NCI-H2081 (cell line): ENCODE measurements at regions not wholly inside any gene's neighbourhood (a gene's known extent, or its start where the extent isn't known, plus 50 kb on each side); places are given as distances from the start of the nearest gene placed in this dataset.
"Not testable (repeated sequence)": the region's sequence is repeated elsewhere in the genome, so short reads cannot be mapped to it uniquely, and the experiment has no call there.

Experiments used
- DNase-seq, 2 experiments: peaks; one replicate each; lab custom pipeline; 2025; lab: John Stamatoyannopoulos, UW

DNA sequence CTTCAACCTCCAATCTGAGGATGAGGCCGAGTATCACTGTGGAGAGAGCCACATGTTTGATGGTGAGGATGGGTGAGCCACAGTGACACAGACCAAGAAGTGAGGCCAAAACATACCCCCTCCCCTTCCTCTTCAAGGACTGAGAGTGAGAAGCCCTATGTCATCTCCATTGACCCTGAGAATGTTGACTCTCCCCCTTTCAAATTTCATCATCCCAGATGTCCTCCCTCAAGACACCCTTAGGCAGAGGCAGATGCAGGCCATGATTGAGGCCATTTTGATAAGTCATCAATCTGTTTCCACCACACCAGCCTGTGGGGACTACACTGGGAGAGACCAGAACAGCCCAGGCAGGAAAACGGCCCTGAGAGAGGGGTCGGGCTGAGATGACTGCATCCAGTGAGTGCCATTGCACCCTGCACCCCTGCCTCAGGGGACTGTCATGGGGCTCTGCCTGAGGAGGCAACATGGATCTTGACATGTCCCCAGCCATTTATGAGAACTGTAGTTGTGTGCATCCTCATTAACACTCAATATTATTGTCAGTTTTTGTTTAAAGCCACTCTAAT, 84.2 kb upstream of the IGLL5 start:
- DNase-seq, result no peak

DNA sequence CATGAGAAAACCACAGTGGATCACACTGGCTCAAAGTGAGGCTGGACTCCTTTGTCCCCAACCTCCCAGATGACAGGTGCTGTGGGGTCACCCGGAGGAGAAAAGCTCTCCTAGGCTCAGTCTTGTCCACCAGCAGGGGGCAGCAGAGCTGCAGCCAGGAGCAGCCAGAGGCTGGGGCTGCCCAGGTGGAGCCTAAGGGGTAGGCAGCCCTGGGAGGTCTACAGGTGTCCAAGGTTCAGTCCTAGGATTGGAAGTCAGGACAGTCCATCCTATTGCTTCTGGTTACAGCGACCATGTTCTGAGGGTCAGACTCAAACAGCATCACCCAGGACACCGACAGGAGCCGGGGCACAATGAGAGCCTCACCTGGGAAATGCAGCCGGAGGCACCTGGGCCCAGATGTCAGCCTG, 77.6 kb upstream of the IGLL5 start:
- DNase-seq, result peak; percentile 19 to 25

DNA sequence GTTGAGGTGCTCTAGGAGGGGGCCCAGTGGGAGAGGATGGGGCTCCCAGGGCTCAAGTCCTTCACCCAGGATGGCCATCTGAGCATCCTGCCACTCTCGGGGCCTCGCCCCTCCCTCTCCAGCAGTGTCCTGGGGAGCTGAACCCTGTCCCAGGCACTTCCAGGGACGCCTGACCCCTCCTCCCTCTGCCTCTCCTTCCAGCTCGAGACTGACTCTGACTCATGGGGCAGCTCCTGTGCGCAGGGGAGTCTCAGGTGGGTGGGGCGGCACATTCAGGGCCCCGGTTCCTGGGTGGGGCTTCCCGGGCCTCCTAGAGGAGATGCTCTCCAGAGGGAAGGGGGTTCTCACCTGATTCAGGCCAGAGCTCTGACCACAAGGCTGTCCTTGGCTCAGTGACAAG, 77.1 kb upstream of the IGLL5 start:
- DNase-seq, result no peak

DNA sequence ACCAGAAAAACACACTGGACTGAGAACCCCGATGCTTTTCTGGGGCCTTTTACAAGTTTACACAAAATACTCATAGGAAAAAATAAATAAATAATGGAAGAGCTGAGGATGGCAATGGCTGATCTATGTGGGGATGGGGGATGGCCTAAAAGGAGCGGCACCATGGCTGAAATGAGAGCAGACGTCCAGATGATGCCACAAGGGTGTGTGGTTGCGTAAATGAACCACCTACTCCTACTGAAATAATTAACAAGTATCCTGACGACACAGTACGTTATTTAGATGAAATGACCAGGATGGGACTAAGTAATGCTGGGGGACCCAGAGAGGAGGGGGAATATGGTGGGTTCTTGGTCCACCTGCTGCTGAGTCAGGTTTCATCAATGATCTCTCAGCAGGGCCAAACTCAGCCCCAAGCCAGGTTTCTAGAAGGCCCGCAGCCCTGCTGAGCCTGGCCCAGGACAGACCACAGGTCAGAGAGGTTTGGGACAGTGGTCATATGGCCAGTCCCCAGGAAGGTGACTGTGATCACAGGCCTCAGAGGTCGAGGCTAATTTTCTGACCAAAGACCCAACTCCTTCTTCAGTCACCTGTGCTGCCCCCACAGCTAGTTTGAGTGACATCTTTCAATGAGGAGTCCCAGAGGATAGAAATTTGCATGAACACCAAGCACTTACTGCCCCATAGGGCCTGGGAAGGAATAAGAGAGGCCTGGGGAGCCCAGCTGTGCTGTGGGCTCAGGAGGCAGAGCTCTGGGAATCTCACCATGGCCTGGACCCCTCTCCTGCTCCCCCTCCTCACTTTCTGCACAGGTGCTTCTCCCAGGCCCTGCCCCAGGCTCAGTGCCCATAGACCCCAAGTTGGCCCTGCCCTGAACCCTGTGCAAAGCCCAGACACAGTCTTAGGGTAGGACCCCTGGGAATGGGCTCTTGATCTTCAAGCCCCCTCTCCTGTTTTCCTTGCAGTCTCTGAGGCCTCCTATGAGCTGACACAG, 76.3 kb upstream of the IGLL5 start:
- no peak for DNase-seq

DNA sequence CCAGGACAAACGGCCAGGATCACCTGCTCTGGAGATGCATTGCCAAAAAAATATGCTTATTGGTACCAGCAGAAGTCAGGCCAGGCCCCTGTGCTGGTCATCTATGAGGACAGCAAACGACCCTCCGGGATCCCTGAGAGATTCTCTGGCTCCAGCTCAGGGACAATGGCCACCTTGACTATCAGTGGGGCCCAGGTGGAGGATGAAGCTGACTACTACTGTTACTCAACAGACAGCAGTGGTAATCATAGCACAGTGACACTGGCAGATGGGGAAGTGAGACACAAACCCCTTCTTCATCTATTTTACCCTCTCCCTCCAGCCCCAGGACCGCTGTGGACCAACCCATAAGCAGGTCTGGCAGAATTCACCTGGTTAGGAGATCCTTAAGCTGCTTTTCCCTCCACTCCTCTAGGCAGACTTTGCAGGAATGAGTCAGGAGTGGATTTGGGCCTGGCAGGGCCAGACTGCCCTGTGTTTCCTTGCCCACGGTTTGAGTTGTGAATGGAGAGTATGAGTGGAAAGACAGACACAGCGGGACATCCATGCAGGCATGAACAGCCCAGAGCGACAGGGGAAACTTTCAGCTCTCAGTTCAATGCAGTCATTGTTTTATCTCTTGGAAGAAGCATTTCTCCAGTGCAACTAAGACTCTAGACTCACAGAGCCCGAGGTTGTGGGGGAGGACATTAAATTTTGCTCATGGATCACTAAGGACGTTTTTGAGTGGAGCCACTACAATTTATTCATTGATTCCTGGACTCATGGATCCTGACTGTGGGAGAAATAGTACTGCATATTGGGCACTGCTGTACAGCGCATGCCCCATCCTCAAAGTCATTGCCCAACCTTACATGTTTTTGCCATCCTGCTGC, 75.3 kb upstream of the IGLL5 start:
- DNase-seq, result no peak

DNA sequence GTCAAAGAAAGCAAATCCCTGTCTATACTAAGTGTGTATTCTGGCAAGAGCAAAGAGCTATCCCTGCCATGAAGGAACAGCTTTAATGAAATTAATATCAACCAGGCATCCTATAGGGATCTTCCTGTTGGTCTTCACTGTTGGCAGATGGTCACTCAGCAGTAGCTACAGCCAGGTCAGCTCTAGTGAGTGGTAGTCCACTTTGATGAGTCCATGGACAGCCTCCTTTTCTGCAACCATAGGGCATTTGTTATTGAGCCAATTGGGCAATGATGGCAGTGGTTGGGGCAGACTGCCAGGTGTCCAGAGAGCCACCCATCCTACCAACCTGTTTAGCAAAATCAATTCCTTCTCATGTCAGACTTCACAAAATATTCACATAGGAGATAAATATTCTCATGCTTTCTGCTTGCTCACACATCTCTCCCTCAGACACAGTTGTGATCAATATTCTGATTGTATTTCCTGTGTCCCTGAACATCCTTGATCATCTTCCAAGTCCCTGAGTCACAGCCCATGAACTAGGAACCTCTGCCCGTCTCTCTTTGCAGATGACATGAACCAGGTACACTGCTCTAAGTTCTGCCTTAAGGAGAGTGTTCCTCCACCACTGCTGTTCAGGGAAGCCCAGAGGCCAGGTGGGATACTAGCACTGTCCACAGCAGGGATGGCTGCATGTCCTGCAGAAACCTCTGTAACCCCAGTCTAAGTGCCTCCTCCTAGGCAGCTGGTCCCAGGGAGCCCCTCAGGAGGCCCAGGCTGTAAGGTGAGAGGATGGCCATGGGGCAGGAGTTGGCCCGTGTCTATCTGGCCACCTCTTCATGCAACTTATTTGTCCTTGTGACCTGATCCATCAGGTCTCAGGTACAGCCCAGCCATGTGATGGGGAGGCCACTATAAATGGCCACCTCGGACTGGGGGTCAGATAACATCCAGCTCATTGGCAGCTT, 74.2 kb upstream of the IGLL5 start:
- DNase-seq, result no peak

DNA sequence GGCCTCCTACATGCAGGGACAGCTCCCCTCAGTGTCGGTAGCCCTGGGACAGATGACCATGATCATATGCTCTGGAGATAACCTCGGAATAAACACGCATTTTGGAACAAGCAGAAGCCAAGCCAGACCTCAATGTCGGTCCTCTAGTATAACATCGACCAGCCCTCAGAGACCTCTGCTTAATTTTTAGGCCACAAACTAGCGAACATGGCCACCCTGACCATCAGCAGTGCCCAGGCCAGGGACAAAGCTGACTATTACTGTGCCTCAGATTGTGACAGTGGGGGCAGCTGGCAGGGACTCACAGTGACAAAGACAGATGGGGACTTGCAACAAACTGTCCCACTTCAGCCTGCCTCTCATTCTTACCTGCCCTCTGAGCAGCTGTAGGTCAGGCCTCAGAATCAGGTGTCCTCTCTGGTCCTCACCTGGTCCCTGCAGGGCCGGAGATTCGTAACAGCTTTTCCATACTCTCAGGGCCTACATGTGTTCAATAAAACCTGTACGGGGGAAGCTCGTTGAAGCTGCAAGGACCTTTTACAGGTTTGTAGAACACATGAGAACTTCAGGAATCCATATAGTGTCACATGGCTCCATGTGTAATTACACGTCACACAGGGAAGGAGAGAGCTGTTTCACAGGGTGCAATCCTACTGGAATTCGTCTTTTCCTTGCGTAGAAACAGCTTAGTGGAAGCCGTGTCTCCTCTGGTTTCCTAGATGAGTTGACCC, 72.8 kb upstream of the IGLL5 start:
- no peak for DNase-seq

DNA sequence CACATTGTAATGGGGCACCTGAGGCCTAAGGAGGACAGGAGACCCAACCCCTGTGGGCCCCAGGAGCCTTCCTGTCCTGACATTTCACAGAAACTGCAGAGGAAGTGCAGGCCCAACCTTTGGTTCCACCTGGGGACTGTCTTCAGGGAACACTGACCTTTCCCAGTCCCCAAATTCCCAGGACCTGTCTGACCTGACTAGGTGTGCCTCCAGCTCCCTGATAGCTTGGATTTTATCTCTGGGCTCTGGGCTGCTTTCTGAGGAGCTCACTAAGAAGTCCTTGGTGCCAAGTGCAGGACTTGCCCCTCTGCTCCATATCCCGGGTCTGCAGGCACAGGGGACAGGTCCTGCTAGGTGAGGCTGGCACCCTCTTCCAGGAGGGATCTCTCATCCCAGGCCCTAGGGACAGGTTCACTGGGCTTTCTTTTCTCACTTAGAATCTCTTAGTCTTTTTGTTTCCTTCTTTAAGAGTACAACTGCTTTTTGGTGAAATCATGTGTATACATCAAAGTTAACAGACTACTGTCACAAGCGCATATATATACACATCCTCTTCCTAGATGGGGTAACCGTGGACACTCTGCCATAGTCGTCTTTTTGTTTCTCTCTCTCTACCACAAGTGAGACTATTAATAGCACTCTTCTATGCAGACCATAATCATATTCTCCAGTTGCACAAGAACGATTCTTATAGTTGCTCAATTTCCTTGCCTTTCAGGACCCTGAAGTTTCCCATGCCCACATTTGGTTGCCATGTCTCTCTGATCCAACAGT, 72.0 kb upstream of the IGLL5 start:
- no peak for DNase-seq

DNA sequence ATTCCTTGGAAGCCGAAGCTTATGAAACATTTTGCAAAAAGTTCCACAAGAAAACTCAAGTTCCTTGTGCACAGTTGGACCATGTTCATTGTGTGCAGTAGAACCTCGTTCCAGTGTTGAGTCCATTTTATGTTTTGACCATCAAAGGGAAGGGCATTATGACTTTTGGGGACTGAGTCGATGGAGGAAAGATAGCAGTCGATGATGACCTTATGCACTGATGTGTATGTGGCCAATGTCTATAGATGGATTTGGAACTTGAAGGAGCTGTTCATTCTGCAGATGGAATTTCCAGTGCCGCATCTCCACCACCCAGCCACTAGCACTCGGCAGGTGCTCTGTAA, 71.5 kb upstream of the IGLL5 start:
- DNase-seq, result no peak

DNA sequence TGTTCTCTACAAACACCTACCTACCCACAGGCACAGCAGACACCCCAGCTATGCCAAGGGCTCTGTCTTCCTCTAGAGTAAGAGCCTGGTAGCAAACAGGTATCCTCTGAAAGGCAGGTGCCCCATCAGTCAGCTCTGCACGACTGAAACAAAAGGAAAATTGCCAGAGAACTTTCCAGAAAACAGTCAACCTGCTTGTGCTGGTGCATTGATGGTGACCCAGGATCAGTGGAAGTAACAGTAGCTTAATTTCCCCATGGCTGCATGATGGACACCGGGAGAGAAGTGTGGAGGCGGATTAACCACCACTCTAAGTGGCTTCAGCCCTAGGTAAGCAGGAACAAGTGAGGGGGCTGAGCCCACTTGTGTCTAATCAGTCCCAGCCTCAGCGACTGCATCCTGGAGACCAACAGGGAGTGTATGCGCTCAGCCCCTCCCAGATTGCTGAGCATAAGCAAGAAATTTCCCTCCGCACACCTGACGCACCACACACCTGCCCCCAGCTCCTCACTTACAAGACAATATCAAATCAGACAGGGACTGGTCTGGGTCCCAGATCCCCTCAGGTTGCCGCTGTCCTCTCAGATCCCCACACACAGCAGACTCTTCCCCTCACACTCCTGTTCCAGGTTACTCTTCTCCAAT, 70.7 kb upstream of the IGLL5 start:
- no peak for DNase-seq

DNA sequence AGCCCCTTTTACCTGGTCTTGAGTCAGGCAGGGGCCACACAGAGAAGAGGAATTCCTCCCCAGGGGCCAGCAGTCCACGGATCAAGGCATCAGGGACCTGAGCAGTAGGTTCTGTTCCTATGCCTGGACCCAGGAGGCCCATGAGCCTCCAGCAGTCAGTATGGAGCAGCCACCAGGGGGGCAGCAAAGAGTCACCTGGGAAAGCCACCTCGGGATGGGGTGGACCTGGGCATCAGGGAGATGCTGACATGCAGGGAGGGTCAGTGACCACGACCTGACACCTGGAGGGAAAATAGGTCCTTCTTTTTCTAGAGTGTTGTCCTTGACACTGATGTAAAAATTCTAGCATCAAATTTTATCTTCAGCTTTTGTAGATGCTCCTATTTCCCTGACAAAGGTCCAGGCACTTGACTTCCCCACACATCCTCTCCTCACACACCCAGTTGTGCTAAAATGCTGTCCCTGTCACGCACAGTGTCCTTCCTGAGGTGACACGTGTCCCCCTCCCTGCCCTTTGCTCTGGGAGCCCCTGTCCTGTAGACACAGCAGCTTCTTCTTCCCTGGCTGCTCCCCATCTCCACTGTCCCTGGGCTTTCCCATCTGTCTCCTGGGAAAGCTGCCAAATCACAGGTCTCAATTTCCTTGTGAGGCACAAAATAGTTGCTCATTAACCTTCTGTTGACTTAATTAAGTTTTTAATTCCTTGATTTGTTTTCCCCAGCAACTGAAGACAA, 70.0 kb upstream of the IGLL5 start:
- DNase-seq, result no peak

DNA sequence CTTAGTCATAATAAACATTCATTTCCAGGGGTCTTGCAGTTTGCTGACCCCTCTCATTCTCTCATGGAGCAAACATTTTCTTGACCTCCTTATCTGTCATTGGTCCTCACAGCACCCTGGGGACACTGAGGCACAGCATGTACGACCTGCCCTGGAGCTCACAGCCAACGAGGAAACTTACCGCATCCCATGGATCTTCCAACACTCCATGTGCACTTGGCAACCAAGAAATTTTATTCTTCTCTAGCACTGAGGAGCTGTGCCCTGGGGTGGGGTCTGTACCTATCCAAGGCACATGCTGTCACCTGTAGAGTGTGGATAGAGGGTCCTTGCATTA, 69.4 kb upstream of the IGLL5 start:
- DNase-seq, result no peak

DNA sequence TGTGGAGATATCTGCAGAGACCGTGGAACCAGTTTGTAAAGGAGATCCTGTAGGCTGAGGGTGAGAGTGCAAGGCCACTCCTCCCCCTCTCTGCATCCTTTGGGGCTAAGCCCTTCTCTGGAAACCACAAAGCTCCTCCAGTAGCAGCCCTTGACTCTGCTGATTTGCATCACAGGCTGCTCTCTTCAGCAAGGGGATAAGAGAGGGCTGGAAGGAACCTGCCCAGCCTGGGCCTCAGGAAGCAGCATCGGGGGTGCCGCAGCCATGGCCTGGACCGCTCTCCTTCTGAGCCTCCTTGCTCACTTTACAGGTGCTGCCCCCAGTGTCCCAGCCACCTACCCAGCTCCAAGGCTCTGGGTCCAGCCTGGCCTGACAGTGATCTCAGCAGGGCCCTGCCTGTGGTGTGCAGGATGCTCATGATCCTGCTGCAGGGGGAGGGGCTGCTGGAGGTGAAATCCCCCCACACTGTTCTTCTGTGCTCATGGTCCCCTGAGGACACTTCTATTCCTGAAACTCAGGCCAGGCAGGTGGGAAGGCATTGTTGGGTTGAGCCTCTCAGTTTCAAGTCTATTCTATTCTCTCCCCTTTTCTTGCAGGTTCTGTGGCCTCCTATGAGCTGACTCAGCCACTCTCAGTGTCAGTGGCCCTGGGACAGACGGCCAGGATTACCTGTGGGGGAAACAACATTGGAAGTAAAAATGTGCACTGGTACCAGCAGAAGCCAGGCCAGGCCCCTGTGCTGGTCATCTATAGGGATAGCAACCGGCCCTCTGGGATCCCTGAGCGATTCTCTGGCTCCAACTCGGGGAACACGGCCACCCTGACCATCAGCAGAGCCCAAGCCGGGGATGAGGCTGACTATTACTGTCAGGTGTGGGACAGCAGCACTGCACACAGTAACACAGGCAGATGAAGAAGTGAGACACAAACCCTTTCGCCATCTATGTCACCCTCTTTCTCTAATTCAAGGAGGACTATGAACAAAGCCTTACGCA, 68.5 kb upstream of the IGLL5 start:
- DNase-seq, result no peak

DNA sequence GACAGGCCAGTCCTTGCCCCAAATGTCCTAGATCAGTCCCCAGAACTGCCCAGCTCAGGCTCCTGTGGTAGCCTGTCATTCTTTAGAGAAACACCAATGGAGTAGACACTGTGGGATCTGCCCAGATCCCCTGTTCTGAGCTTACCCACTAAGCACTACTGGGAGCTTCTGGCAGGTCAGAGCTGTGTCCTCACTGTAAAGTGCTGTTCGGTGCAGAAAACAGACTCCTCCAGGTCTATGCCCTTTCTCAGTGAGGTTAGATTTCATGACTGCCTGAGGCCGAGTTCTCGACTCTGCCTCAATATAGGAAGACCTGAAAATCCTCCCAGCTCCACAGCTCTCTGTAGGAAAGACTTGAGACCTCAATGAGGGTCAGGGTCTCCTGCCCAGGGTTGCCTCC, 67.5 kb upstream of the IGLL5 start:
- DNase-seq, result no peak

DNA sequence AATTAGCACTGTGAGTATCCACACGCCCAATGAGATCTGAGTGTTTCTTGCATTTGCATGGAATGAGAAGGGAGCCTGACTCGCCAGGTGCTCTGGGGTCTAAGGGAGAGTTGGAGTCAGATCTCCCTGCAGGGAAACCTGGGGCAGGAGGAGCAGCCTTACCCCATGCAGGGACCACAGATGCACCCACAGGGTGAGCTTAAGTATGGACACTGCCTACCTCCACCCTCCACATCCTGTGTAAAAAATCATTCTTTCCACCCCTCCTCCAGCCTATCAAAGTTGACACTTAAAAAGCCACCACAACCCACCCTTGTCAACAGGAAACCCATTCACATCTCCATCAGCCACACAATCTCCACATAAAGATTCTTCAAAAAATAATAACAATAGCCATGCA, 67.0 kb upstream of the IGLL5 start:
- DNase-seq, result no peak

DNA sequence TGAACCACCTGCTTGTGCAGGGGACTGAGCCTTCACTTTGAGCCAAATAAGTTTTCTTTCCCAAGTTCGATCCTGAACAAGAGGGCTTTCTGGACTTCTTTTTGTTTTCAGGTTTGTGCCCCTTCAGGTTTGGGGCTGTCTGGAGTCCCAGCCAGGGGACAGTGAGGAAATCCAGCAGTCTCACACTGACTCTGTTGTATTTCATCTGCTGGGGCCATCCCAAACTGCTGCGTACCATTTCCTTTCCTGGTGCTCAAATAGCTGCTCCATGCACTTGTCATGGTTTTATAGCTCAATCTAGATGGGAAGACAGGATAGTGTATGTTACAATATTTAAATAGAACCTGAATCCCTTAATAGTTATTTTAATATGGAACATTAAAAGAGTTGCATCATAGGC, 66.3 kb upstream of the IGLL5 start:
- no peak for DNase-seq

DNA sequence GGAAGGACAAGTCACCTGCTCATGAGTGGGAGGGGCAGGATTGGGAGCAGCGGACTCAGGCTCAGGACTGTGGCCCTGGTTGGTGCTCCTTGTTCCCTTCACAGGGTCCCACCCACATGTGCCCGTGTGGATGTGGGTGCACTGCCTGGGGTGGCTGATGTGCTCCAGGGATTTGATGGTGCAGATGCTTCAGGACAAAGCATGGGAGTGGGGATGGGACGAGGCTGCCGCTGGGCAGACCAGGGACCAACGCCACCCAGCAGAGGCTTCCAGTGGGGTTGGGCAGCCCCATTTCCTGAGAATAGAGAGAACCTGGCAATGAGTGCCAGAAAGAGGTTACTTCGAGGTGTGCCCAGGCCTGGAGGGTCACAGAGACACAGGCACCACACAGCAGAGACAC, 65.5 kb upstream of the IGLL5 start:
- DNase-seq, result no peak

DNA sequence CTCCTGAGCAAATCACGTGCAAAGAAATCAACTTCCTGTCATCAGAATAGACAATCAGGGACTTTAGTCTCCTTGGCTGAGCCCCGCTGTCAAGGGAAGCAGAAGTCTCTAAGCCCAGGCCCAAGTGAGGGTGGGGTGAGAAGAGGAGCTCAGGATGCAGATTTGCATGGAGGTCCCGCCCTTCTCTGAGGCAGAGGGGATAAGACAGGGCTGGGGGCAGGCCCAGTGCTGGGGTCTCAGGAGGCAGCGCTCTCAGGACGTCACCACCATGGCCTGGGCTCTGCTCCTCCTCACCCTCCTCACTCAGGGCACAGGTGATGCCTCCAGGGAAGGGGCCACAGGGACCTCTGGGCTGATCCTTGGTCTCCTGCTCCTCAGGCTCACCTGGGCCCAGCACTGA, 65.1 kb upstream of the IGLL5 start:
- DNase-seq, result not testable (repeated sequence)
